ENCODE measurements at regions not wholly inside any gene's neighbourhood (a gene's known extent, or its start where the extent isn't known, plus 50 kb on each side); places are given as distances from the start of the nearest gene placed in this dataset.
"Not testable (repeated sequence)": the region's sequence is repeated elsewhere in the genome, so short reads cannot be mapped to it uniquely, and the experiment has no call there.

GRCh38 chrX:151100799-151101198 is 75.6 kb upstream of the GPR50 start:
- Histone ChIP-seq H4K20me1 (ENCODE audit: low read length) (no peaks in the 10 kb centered on the region), H3K4me2 (ENCODE audit: low read length) (no peak overlapping the region), H3K9ac (ENCODE audit: low read length) (no peak overlapping the region), H3K9me3 (ENCODE audit: low read length) (no peaks in the 10 kb centered on the region), H3K9me2 (replicated peaks; ENCODE audit: low read length) (no peaks in the 10 kb centered on the region), H3F3A (ENCODE audit: low read length, unreplicated experiment) (no peaks in the 10 kb centered on the region), H3K79me2 (ENCODE audit: low read length) (no peaks in the 10 kb centered on the region), H3K36me3 (ENCODE audit: low read depth, low read length) (no peaks in the 10 kb centered on the region), H3K27ac (ENCODE audit: low read length) (no peak overlapping the region), H3K4me1 (ENCODE audit: insufficient read depth, low read length) (no peaks in the 10 kb centered on the region), H3K4me3 (ENCODE audit: low read length) (no peak overlapping the region), H2AFZ (ENCODE audit: low read length) (no peak overlapping the region), H3K27me3 (ENCODE audit: low read length) (peaks cover 23% of the 10 kb centered on the region)
- ATAC-seq (no peak), DNase-seq (no peak)
- intact Hi-C loops (cut with micrococcal nuclease) = no loop called here
- ChIA-PET POLR2A (ENCODE audit: unreplicated experiment) (no interaction called here), CTCF (no interaction called here)
- no TSS peak for BruUV-seq (replicated peaks)
- TF ChIP-seq EZH2phosphoT487 (IDR thresholded peaks at IDR 0.05; ENCODE audit: borderline replicate concordance, low read length) = no peak
- no peak for TF ChIP-seq EZH2 (IDR thresholded peaks at IDR 0.05; ENCODE audit: low read length, unreplicated experiment)
- TF ChIP-seq, protein P1, sequence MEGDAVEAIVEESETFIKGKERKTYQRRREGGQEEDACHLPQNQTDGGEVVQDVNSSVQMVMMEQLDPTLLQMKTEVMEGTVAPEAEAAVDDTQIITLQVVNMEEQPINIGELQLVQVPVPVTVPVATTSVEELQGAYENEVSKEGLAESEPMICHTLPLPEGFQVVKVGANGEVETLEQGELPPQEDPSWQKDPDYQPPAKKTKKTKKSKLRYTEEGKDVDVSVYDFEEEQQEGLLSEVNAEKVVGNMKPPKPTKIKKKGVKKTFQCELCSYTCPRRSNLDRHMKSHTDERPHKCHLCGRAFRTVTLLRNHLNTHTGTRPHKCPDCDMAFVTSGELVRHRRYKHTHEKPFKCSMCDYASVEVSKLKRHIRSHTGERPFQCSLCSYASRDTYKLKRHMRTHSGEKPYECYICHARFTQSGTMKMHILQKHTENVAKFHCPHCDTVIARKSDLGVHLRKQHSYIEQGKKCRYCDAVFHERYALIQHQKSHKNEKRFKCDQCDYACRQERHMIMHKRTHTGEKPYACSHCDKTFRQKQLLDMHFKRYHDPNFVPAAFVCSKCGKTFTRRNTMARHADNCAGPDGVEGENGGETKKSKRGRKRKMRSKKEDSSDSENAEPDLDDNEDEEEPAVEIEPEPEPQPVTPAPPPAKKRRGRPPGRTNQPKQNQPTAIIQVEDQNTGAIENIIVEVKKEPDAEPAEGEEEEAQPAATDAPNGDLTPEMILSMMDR (conservative IDR thresholded peaks at IDR 0.05; ENCODE audit: low read depth, low read length) = no peak

- H3K4me1 ChIP-seq (ENCODE audit: insufficient read depth, low read length); DNase-seq; H3K36me3 ChIP-seq (ENCODE audit: low read depth, low read length); H3K27ac ChIP-seq (ENCODE audit: low read length); BruUV-seq (replicated peaks); intact Hi-C loops (cut with micrococcal nuclease); H4K20me1 ChIP-seq (ENCODE audit: low read length); H3K79me2 ChIP-seq (ENCODE audit: low read length); H2AFZ ChIP-seq (ENCODE audit: low read length); H3K9ac ChIP-seq (ENCODE audit: low read length); H3K27me3 ChIP-seq (ENCODE audit: low read length); H3K4me3 ChIP-seq (ENCODE audit: low read length); H3F3A ChIP-seq (ENCODE audit: low read length, unreplicated experiment); CTCF ChIA-PET; ATAC-seq; H3K9me2 ChIP-seq (replicated peaks; ENCODE audit: low read length); H3K4me2 ChIP-seq (ENCODE audit: low read length); H3K9me3 ChIP-seq (ENCODE audit: low read length); POLR2A ChIA-PET (ENCODE audit: unreplicated experiment): not testable (repeated sequence)
Measured at GRCh38 chrX:151113200-151113599, 63.2 kb upstream of the GPR50 start.
